Liver (tissue), 3 donors: ENCODE measurements at regions not wholly inside any gene's neighbourhood (a gene's known extent, or its start where the extent isn't known, plus 50 kb on each side); places are given as distances from the start of the nearest gene placed in this dataset.

Experiments used
- CTCF ChIP-seq: fragments of 150-350 bp; IDR thresholded peaks from 2 replicates; pipeline ENCODE4 v1.5.1; 2017; ENCODE audit warnings: improper control_type of control experiment, low read depth, low read length; ENCODE audit not compliant: missing input control
- EGR1 ChIP-seq, 2 donors: IDR thresholded peaks; 2 replicates each; pipeline ENCODE4 v1.6.1; 2016 to 2018; ENCODE audit warnings: antibody characterized with exemption in 2 of 2, low read depth in 2 of 2
- FOXA1 ChIP-seq: IDR thresholded peaks from 2 replicates; pipeline ENCODE4 v1.6.1; 2016; ENCODE audit warnings: antibody characterized with exemption
- FOXA2 ChIP-seq: IDR thresholded peaks from 2 replicates; pipeline ENCODE4 v1.6.1; 2016; ENCODE audit warnings: antibody characterized with exemption
- MAX ChIP-seq: IDR thresholded peaks from 2 replicates; pipeline ENCODE4 v1.6.1; 2016; ENCODE audit warnings: antibody characterized with exemption
- RAD21 ChIP-seq, 2 donors: IDR thresholded peaks; 2 replicates each; pipeline ENCODE4 v1.6.1; 2016; ENCODE audit warnings: antibody characterized with exemption in 2 of 2, mild to moderate bottlenecking in 2 of 2
- SP1 ChIP-seq: IDR thresholded peaks from 2 replicates; pipeline ENCODE4 v1.6.1; 2018; ENCODE audit warnings: antibody characterized with exemption, mild to moderate bottlenecking
- TAF1 ChIP-seq: conservative IDR thresholded peaks from 2 replicates; pipeline ENCODE4 v1.6.1; 2016; ENCODE audit warnings: antibody characterized with exemption, mild to moderate bottlenecking
- ZBTB33 ChIP-seq: IDR thresholded peaks from 2 replicates; pipeline ENCODE4 v1.6.1; 2016; ENCODE audit warnings: antibody characterized with exemption
- donor health status: healthy.
- donor health status: healthy.

GRCh38 chr14:51789114-51789513, 71.3 kb upstream of the GNG2 start:
- TF ChIP-seq CTCF: no peak
- no peak for TF ChIP-seq ZBTB33
- no peak for TF ChIP-seq RAD21 (IDR thresholded peaks at IDR 0.05)
- no peak for TF ChIP-seq EGR1 (IDR thresholded peaks at IDR 0.05; ENCODE audit: low read depth in 2 of 2)
- TF ChIP-seq FOXA1: no peak
- no peak for TF ChIP-seq FOXA2
- TF ChIP-seq MAX: no peak
- no peak for TF ChIP-seq TAF1
- TF ChIP-seq SP1: no peak
